Activated T-cell treated with anti-CD3 and anti-CD28 coated beads for 4 hours (primary cell): ENCODE measurements at regions not wholly inside any gene's neighbourhood (a gene's known extent, or its start where the extent isn't known, plus 50 kb on each side); places are given as distances from the start of the nearest gene placed in this dataset.

ENCODE experiments used
- DNase-seq: peaks from one replicate; pipeline ENCODE4 v3.0.0-alpha.2; 2020

DNA sequence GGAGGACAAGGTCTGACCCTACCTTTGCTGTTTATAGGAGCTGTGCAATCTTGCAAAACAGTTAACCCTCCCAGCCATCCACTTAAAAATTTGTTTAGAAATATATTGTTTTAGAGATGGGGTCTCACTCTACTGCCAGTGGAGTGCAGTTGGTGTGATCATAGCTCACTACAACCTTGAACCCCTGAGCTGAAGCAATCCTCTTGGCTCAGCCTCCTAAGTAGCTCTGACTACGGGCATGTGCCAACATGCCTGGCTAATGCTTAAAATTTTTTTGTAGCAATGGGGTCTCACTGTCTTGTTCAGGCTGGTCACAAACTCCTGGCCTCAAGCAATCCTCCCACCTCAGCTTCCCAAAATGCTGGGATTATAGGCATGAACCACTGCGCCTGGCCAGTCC is 120.2 kb upstream of the PJA2 start:
- DNase-seq = no peak

DNA sequence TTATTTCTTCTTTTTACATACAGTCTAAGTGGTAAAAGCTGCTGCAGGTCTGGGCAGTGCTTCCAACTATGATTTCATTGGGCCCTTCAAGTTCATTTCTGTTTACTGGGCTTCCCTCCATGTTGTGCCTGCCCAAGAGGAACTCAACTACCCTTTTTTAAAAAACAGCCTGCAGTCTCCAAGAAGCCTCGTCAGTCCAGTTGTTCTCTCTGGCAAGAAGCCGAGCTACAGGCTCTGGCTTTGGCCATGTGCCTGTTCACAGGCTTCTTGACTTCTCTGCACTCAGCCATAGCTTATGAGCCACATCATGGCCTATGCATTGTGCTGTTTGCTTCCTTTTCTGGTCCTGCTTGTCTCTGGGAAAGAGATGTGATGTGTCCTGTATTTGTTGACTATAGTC is 119.7 kb upstream of the PJA2 start:
- DNase-seq = no peak

DNA sequence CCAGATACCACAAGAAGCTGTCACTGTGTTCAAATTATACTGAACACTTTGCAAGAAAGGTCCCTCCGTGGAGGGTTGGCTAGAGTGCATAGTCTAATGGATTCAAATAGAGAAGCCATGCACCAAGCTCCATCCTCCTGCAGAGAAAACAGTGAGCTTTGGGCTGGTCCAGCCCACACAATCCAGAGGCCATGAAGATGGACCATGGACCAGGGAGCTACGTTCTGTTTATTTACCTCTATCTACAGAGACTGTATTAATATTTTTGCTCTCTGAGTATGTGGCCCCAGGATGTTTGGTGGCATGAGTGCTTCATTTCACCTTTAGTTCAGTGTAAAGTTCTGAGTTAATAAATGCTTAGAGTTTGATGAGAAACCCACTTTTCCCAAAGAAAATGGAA is 114.8 kb upstream of the PJA2 start:
- no peak for DNase-seq

DNA sequence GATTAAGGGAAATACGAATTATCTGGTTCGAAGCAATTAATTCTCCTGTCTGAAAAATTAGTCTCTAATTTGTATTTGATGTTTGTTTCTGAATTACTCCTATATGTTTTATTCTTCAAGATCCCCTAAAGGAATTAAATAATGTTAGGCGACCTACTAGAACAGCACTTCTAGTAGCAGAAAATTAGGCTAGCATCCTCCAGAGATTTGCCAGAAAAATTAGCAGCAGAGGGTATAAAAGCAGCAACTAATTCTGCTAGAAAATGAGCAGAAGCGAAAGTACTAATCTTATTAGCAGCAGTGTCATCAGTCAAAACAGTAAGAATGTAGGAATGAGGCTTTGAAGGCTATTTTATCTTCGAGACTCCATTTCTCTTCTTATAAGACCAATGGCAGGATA is 114.3 kb upstream of the PJA2 start:
- DNase-seq = no peak

DNA sequence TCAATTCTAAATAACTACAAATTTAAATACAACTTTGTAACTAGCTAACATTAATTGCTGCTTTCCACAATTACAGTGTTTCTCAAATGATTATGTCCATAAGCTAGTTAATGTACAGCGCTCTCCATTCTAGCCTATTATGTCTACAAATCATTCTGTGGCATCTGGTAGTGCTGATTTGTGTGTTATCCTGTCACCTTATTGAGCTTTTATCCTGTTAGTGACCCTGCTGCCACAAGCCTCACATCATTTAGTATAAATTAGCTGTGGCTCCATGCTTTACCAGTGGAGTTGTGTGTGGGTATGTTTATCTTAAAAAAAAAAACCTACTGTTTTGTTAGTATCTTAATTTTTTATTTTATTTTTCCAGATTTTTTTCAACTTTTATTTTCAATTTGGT is 112.6 kb upstream of the PJA2 start:
- DNase-seq = no peak

DNA sequence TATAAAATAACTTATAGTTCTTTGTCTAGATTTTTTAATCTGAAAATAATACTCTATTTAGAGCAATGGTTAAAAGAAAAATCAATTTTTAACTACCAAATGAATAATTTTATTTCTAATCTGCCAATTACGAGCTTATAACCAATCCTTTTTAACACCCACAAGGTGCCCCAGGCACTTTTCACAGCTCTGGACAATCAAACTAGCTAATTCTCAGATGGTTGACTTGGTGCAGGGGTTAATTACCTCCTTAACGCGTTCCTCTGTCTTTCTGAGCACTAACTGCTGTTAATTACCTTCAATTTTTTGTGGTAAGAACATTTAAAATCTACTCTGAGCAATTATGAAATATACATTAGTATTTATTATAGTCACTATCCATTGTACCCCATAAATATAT is 109.6 kb upstream of the PJA2 start:
- no peak for DNase-seq

DNA sequence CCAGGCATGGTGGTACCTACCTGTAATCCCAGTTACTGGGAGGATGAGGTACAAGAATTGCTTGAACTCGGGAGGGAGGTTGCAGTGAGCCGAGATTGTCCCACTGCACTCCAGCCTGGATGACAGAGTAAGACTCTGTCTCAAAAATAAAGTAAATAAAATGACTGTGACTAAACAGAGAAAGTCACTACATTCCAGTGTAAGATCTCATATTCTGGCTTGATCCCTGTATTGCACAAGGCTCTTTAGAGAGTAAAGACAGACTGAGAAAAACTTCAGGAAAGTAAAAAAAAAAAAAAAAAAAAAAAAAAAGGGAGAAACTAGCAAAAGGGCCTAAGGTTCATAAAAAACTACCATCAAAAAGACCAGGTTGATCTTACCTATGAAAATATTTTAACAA is 106.6 kb upstream of the PJA2 start:
- DNase-seq = no peak

DNA sequence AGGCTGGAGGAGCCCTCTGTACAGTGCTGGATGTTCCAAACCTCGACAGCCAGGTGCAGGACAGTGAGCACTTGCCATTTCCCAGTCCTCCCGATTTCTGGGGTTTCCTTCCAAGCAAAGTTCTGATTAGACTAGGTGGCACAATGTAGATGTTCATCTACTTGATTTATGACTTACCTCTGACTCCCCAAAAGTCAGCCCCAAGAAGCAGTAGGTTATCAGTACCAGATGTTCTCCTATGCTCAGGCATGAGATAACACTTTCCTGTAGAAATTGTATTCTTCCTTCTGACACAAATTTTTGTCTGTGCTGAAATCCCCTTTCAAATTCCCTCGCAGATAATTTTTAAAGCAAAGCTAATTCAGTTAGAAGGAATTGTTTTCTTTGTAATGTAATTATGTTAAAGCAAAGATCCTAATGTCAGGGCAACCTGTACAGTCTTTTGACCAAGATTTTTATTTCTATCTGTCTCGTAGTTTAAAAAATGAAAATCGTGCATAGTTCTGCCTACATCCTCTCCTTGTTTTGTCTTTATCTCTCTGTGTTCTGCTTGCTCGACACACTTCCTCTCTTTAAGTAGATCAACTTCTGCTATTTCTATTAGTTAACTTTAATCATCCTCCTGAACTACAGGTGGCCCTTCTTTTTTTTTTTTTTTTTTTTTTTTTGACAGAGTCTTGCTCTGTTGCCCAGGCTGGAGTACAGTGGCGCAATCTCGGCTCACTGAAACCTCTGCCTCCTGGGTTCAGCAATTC is 102.4 kb upstream of the PJA2 start:
- DNase-seq = no peak

DNA sequence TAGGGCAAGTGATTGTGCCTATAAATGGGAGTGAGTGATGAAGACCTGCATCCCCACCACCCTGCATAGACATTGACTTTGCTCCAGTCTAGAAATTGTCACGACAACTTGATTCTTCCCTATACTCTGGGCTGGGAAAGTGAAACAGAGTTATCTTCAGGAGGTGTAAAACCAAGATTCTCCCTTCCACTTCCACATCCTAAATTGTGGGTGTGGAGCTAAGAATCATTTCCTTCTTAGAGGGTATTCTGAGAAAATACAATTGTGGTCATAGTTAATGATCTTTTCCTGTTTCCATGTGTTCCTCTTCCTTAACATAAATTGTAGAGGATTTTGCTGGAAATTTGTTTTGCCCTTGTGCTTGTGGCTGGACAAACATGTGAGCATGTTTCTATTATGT is 96.8 kb upstream of the PJA2 start:
- DNase-seq = no peak

DNA sequence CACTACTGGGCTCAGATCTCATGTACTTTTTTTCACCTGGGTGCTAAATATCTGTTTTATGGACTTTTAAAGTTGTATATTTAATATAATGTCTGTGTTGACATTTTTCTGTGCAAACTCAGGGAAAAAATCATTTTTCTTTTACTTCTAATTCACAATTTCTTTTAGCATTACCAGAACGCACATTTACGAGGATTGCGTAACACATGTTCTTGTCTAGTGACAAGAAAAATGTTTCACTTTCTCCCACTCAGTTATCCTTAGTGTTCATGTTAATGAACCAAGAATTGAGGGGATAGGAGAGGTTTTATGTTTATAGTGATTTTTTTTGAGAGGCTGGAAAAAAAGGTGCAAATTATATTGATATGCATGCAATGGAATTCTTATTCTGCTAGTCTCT is 86.3 kb upstream of the PJA2 start:
- no peak for DNase-seq

DNA sequence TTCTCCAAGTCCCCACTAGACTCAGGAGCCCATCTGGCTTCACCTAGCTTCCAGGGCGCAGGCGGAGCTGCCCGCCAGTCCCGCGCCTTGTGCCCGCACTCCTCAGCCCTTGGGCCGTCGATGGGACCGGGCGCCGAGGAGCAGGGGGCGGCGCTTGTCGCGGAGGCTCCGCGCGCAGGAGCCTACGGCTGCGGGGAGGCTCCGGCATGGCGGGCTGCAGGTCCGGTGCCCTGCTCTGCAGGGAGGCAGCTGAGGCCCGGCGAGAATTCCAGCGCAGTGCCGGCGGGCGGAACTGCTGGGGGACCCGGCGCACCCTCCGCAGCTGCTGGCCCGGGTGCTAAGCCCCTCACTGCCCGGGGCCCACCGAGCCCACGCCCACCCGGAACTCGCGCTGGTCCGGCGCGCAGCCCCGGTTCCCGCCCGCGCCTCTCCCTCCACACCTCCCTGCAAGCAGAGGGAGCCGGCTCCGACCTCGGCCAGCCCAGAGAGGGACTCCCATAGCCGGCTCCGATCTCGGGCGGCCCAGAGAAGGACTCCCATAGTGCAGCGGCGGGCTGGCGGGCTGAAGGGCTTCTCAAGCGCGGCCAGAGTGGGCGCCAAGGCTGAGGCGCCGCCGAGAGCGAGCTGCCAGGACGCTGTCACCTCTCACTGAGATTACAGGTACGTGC is 78.1 kb upstream of the PJA2 start:
- DNase-seq = no peak

DNA sequence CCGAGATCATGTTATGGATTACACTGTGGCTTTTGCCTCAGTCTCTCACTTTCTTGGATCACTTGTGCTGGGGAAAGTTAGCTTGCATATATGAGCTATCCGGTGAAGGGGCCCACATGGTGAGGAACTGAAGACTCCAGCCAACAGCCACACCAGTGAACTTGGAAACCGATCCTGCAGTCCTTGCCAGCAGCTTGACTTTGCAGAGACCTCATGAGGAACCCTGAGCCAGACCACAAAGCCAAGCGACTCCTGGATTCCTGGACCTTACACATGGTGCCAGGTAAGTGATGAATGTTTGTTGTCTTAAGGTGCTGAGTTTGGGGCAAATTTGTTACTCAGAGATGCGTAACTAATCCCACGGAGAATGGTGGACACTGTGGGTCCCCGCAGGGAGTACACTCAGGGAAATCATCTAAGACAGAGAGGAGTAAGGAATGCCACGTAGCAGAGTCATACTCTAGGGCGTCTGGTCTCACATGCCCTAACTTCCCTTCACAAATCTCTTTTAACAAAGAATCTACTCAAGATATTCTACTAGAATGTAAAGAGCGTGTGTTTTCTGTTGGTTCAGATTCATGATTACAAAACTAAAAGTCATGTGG is 76.5 kb upstream of the PJA2 start:
- DNase-seq = no peak

DNA sequence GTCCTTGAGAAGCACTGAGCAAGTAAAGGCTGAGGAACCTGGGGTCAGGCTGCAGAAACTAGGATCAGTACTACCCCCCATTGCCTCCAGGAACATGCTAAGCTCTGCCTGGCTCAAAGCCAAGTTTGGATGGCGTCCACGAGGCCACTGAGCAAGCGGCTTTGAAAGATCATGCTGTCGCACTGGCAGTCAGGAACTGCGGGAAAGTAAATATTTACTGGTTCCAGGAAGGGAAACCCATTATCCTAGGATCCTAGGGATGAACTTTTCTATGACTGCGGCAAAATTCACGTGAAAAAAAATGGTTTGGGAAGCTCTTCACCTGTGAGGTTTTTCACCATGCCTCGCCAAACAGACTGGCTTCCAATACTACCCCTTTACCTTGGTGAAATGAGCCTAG is 75.3 kb upstream of the PJA2 start:
- no peak for DNase-seq

DNA sequence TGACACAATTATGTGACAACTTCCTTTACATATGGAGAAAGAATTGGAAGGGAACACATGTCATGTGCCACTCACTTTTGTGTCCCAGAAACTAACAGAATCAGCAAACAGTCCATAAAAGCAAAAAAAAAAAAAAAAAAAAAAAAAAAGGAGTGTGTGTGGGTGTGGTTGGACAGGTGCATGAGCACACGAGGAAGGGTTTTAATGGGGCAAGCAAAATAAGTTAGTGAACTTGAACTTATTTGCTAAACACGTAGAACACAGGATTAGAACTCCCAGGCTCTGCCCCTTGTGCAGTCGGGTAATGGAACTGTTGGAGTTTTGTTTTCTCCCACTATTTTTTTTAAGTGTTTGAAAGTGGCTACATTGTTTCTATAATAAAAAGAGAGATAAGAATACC is 74.8 kb upstream of the PJA2 start:
- no peak for DNase-seq

DNA sequence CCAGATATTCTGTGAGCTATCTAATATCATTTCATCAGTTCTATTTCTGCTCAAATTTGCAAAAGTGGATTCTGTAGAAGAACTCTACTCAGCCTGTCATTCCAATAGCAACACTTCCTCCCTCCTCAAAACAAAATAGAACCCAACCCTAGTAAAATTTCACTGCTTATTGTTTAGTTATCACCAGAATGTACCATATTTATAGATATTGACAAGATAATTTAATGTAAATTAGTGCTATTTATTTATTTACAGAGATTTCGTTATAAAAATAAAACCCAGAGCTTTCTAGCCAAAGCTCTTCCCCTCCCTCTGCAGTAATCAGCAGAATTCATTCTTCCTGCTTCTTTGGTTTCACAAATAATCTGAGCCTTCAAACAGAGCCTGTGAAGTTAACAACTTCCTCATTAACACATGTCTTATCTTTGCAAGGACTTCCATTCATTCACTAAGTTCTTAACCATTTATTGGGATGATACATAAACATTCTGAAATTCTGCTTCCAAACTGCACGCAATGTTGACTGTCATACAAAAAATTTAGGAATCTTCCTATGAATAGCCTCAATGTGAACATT is 73.7 kb upstream of the PJA2 start:
- no peak for DNase-seq

DNA sequence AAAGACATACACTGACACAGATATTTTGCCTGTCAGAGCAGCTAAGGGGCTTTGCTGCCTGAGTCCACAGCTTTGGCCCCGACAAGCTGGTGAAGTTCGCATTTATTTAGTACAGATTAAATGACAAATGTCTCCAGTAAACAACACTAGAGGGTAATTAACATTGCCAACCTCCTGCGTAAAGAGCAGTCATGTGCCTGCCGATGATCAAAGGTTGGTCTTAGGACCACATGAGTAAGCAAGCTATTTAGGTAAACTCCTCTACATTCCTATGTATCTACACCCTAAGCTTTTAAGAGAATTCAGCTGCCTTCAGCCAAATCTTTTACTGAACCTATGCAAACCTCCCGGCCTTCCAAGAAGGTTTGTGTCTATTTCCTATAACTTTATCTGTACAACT is 73.0 kb upstream of the PJA2 start:
- DNase-seq = no peak

DNA sequence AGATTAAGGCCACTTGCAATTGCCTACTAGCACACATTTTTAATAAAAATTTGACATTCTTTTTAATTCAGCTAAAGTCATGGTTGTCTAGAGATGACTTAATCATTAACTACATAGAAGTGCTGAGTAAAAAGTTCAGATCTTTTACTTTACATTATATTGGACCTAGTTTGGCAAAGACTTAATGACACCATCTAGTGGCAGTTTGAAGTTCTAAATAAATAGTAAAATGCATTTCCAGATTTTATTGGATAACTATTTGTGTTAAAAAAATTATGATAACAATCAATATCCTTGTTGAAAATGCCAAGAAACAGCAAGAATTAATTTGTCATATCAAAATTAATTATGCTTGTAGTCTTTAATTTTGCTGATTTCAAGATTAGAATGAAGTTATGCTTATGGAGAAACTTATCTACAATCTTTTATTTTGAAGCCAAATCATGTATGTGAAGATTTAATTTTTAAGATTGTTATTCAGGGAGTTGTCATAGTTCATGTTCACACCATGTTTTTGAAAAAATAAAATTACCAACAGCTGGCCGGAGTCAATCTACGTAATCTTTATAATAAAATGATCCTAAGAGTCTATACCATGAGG is 69.6 kb upstream of the PJA2 start:
- DNase-seq = no peak

DNA sequence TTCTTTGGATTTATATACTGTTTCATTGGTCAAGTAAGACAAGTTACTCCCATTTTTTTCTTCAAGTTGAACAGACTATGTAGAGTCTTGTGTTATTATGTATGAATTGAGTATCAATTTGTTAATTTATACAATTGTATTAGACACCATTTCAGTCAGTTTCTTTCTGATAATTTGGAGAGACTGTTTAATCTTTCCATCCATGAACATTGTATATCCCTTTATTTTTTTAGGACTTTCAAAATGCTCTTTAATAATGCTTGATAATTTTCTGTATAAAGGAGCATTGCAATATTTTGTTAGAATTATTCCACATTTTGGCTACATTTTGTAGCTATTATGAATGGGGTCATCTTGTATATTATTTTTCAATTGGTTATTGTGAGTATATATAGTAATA is 69.1 kb upstream of the PJA2 start:
- DNase-seq = no peak

DNA sequence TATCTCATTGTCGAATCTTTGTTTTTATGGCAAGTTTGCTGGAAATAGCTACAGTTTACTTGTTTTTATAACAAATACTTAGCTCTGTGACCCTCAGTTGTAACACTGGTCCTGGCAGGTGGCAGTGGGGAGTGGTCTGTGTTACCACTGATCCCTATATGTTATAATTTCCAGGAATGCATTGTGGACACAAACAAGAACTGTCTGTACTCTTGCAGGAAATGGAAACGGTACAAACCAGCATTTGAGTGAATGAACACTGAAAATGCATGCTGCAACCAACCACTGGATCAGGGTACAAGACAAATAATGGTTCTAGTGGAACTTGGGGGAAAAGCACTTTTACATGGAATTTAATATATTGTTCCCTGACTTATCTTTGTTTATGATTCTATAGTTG is 66.5 kb upstream of the PJA2 start:
- no peak for DNase-seq

DNA sequence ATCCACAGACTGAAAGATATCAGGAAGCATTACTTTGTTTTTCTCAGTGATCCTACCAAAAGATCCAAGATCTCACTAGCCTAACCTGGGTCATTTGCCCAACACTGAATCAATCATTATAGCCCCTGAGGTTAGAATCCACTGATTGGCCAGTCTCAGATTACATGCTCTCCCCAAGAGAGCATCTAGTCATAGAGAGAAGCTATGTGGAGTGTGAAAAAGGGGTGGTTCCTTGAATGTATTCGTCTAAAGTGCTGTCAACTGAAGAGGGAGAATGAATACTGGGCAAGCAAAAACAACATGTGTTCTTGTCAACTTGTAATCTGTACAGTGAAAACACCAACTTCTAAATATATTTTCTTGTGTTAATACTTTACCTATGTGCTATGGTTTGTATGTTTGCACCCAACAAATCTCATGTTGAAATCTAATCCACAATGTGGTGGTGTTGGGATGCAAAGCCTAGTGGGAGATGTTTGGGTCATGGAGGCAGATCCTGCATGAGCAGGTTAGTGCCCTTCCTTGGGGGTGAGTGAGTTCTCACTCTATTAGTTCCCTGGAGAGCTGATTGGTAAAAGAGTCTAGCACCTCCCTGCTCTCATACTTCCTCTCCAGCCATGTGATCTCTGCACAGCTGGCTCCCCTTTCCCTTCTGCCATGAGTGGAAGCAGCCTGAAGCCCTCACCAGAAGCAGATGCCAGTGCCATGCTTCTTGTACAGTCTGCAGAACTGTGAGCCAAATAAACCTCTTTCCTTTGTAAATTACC is 60.3 kb upstream of the PJA2 start:
- no peak for DNase-seq

DNA sequence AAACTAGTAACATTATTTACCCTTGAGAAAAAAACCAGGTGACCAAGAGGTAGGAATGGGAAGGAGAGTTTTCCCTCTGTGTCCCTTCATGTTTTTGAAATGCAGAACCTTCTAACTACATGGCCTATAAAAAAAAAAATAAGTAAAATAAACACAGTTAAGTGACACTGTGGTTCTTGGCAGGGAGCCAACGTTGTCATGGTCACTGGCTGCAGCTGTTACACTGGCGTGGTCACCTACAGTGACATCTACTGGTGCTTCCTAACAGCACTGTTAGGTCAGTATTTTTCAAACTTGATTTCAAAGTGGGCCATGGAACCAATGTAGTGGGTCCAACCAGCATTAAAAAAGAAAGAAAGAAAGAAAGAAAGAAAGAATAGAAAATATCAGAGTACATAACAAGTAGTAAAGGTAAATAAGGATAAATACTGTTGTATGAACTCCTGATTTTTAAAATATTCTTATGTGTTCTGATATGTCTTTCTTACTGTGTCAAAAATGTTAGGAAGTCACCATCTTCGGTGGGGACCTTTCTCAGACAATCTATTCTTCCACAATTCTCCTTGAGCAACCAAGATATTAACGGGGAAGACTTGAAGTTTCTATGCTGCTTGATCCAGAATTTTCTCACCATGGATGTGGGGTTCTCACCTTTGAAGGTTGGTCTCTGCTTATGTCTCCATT is 59.1 kb upstream of the PJA2 start:
- peak; percentile 39 for DNase-seq

DNA sequence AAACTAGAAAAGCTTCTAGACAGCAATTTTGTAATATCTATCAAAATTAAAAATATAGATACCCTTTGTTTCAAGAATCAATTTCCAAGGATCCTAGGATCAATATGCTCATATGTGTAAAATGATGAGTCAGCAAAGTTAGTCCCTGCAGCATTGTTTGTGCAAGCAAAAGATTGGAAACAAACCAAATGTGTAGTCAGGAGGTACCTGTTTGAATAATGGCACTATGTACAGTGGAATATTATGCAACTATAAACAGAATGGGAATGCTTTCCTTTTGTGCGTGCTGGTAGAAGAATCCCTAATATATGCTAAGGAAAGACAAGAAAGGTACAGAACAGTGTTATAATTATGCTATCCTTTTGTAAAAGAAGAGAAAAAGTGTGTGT is 58.5 kb upstream of the PJA2 start:
- no peak for DNase-seq
